ENCODE measurements at regions not wholly inside any gene's neighbourhood (a gene's known extent, or its start where the extent isn't known, plus 50 kb on each side); places are given as distances from the start of the nearest gene placed in this dataset.
"Not testable (repeated sequence)": the region's sequence is repeated elsewhere in the genome, so short reads cannot be mapped to it uniquely, and the experiment has no call there.

GRCh38 chr21:35400233-35400939 is 351.3 kb upstream of the RUNX1 start:
- DNase-seq: peak; percentile 40 to 46

GRCh38 chr21:35399706-35400105 is 350.6 kb upstream of the RUNX1 start:
- no peak for DNase-seq

GRCh38 chr21:35399002-35399530 is 350.0 kb upstream of the RUNX1 start:
- DNase-seq: no peak

GRCh38 chr21:35398346-35398982 is 349.4 kb upstream of the RUNX1 start:
- DNase-seq: no peak

- DNase-seq: no peak
These were observed 348.7 kb upstream of the RUNX1 start for GRCh38 chr21:35397781-35398180.

- DNase-seq: no peak
These were observed 347.6 kb upstream of the RUNX1 start for GRCh38 chr21:35396655-35397054.

GRCh38 chr21:35395728-35396127 is 346.6 kb upstream of the RUNX1 start:
- DNase-seq: no peak

GRCh38 chr21:35394634-35395369 is 345.7 kb upstream of the RUNX1 start:
- no peak for DNase-seq

GRCh38 chr21:35394049-35394448 is 344.9 kb upstream of the RUNX1 start:
- no peak for DNase-seq

- DNase-seq: no peak
These were observed 341.1 kb upstream of the RUNX1 start for GRCh38 chr21:35390013-35390776.

- DNase-seq: no peak
These were observed 337.5 kb upstream of the RUNX1 start for GRCh38 chr21:35386491-35387079.

GRCh38 chr21:35384375-35384774 is 335.3 kb upstream of the RUNX1 start:
- DNase-seq: no peak

- no peak for DNase-seq
These were observed 333.6 kb upstream of the RUNX1 start for GRCh38 chr21:35382696-35383095.

- DNase-seq: no peak
These were observed 332.7 kb upstream of the RUNX1 start for GRCh38 chr21:35381743-35382310.

- DNase-seq: not testable (repeated sequence)
These were observed 331.2 kb upstream of the RUNX1 start for GRCh38 chr21:35380304-35380703.

GRCh38 chr21:35378881-35379280 is 329.8 kb upstream of the RUNX1 start:
- DNase-seq: no peak

- no peak for DNase-seq
These were observed 328.5 kb upstream of the RUNX1 start for GRCh38 chr21:35377505-35378090.

- no peak for DNase-seq
These were observed 327.5 kb upstream of the RUNX1 start for GRCh38 chr21:35376406-35377135.

- DNase-seq: no peak
These were observed 326.0 kb upstream of the RUNX1 start for GRCh38 chr21:35375115-35375514.

GRCh38 chr21:35373998-35374397 is 324.9 kb upstream of the RUNX1 start:
- no peak for DNase-seq
